Renal cortex interstitium (tissue), 11 donors: ENCODE measurements at regions not wholly inside any gene's neighbourhood (a gene's known extent, or its start where the extent isn't known, plus 50 kb on each side); places are given as distances from the start of the nearest gene placed in this dataset.

Experiments
- DNase-seq, 11 donors: peaks; one replicate each; pipeline ENCODE4 v3.0.0-alpha.2; 2013; ENCODE audit warnings: low read depth in 9 of 11, low spot score in 4 of 11; ENCODE audit errors: extremely low read depth in 1 of 11

- no peak for DNase-seq
Observed at GRCh38 chr15:27628486-27628885, 470.6 kb downstream of the OCA2 start.

GRCh38 chr15:27627623-27628022 is 471.5 kb downstream of the OCA2 start:
- no peak for DNase-seq

DNA sequence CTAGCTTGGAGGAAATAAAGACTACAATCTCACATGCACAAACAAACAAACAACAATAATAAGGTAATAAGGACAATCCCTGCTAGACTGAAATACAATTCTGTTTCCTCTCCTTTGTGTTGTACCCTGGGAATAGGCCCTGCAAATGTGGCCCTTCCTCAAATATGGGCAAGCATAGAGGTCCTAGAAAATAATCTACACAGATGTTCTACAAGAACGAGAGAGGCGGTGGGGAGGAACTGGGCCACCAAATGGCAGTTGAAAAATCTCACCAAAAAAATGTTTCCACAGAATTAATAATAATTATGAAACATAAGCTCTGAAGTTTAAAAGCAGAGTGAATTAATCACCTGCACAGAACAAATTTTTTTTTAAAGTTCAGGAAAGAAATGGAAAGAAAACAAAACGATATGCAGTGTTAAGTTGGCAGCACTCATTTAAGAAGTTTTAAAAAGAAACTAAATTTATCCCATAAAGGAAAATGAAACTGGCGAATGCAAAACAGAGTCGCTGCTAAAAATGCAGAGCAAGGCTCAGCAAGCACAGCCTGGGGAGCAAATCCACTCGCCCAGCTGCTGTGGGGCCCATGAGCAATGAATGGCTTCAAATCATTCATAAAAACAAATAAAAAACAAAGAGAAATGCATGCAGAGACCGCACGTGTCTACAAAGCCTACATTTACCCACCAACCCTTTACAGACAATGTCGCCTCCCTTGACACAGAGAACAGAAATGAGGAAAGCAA is 475.4 kb downstream of the OCA2 start:
- DNase-seq, result no peak

DNA sequence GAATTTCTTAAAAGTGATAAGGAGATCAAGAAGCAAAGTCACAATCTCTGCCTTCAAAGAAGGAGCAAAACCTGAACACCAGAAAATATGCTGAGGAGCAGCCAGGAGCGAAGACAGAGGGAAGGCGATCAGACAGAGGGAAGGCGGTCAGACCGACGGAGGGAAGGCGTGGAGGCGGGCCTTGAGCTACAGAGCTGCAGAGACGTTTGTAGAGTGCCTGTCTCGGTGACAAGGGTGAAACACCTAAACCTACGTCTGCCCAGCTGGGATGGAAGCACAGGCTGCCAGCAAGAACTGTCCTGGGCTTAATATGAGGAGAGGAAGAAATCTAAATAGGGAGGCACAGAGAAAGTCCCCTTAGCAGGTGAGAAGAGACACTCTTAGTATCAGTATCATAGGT is 476.0 kb downstream of the OCA2 start:
- no peak for DNase-seq

DNA sequence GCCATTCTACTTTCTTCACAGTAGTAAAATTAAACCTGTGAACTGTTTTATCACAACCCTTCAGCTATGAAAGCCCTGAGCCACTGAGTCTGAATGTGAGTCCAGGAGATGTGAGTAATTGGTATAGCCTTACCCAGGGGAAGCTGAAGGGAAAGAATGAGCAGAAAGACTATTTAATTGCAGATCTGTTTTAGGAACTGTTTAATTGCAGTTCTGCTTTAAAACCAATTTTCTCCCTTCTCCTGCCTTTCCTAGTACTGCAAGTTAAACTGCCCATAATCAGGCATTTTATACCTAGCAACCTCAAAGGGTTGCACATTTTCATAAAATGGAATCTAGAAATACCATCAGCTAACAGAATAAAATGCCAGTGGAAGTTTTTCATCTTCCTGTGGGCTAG is 476.7 kb downstream of the OCA2 start:
- no peak for DNase-seq

- DNase-seq, result no peak
Observed at GRCh38 chr15:27619204-27619603, 479.9 kb downstream of the OCA2 start.

DNA sequence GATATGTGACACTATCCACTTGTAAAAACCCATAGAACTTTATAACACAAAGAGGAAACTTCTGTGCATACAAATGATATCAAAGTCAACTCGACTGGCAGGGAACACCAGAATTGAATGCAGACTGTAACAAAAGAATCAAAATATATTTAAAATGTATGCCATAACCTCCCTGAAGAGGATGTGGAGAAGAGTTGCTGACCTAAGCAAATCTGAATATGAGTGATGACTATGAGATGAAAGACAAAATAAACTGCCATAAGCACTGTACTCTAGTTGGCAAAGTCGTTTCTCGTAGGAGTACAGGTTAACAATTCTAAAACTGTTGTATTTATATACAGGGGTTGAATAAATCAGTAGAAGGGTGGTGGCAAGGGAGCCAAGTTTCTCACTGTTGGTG is 482.1 kb downstream of the OCA2 start:
- DNase-seq, result no peak

- DNase-seq, result no peak
Observed at GRCh38 chr15:27608248-27608647, 490.9 kb downstream of the OCA2 start.

DNA sequence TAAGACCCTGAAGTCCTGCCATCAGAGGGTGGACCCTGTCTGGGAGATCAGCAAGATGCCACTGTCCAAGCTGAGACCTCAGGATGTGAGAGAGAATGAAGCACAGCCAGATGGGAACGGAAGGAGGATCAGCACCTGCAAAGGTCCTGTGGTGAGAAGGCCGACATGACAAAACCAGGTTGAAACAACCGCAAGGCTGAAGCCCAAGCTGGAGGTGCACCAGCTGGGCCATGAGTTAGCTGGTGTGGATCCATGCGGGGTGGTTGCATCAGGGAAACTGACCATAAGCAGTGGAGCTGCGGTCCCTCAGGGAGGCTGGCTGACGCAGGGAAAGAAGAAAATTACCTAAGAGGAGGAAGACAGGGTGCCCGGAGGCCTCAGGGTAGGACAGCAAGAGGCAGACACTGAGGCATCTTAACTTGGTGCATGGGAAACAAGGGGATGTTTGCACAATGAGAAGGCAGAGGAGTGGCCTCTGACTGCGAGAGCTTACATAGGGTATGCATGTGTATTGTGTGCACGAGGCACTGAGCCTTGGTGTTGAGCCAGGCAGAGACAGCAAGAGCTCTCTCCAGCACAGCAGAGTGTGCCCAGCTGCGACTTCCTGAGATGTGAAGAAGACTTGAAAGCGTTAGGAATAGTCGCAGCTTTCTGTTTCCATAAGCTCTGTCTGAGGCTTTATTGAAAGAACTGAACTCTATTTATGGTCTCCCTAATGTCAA is 497.7 kb downstream of the OCA2 start:
- DNase-seq, result peak in 1 of 11 donors; percentile 3

DNA sequence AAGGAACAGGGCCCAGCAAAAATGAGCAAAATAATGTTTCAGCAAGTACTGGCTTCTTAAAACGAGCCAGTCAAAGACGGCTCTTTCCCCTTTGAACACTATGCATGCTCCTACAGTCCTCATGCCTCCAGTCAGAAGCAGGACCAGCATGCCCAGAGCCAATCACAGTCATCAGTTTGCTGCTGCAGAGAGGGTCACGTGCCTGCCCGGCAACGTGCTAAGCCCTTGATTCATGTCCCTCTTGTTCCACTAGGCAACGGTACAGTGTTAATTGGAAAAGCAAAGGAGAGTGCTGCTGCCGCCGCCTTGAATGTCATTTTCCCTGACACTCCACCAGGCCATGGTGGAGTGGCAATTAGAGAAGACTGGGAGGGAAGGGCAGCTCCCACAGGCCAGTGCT is 500.1 kb downstream of the OCA2 start:
- no peak for DNase-seq

DNA sequence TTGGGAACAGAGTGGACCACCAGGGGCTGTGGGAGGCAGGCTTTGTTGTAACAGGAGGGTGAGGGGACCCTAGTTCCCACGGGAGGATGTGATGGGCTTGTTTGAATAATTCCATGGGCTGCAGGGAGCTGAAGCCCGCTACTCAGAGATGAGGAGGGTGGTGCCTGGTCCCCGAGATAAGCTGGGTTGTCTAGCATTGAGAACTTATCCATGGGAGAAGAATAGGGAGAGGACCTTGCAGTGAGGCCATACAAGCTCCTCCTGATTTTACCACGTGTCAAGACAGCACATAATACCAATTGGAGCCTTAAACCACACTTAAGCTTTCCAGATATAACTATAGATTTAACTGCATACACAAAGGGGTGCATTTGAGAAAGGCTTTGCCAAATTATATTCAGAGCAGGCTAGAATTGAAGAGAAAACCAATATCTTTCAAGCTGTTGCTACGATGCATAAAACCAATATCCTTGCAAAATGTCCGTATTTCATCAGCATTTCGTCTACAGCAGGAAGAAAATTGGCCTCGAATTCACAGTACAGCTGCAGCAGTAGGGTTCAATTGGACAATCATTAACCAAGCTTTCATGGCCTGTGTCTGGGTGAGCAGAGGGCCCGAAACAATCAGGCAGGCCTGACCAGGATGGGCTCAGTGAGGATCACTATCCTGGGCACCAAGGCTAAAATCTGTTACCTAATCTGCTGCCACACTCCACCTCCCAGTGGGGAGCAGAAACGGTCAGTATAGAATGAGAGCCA is 500.7 kb downstream of the OCA2 start:
- no peak for DNase-seq

- no peak for DNase-seq
Observed at GRCh38 chr15:27595211-27595610, 503.9 kb downstream of the OCA2 start.

GRCh38 chr15:27592036-27592760 is 506.9 kb downstream of the OCA2 start:
- DNase-seq, result peak in 5 of 11 donors; percentile 10 to 30 (median 24)
